Pulmonary artery endothelial cell (primary cell): ENCODE measurements at regions not wholly inside any gene's neighbourhood (a gene's known extent, or its start where the extent isn't known, plus 50 kb on each side); places are given as distances from the start of the nearest gene placed in this dataset.

Source experiments
- DNase-seq: peaks from one replicate; pipeline ENCODE4 v3.0.0-alpha.2; 2011; ENCODE audit warnings: low read depth, low spot score

- DNase-seq = no peak
These were observed 353.8 kb downstream of the AACS start for GRCh38 chr12:125418902-125419564.

GRCh38 chr12:125424909-125425308 lies 359.7 kb downstream of the AACS start:
- DNase-seq = no peak

DNA sequence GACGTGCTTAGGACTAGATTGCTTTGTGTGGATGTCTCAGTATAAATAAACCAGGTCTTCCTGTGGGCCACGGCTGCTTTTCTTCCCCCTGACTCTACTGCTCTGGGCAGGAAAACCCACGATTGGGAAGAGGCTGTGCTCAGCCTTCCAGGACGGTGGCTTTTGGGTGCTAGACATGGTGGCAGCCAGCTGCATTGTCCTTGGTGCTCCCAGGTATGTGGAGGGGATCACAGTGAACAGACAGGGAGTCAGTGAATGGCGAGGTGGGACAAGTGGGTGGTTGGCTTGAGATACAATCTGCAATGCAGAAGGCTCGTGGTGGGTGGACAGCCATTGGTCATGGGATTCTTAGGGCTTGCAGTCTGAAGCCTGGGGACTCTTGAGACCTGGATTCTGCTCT lies 366.3 kb downstream of the AACS start:
- DNase-seq = no peak

DNA sequence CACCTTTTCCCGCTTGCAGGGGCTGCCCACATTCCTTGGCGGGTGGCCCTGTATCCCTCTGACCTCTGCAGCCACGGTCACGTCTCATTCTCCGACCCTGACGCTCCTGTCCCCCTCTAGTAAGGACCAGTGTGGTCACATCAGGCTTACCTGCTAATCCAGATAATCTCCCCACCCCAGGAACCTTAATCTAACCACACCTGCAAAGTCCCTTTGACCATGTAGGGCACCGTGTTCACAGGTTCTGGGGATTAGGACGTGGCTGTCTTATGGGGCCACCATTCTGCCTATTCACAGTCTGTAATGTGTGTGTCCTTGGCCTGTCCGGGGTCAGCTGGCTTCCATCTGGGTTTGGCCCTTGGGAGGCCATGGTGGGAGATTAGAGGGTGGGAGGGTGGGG lies 368.9 kb downstream of the AACS start:
- no peak for DNase-seq

GRCh38 chr12:125434936-125435443 lies 369.8 kb downstream of the AACS start:
- no peak for DNase-seq

DNA sequence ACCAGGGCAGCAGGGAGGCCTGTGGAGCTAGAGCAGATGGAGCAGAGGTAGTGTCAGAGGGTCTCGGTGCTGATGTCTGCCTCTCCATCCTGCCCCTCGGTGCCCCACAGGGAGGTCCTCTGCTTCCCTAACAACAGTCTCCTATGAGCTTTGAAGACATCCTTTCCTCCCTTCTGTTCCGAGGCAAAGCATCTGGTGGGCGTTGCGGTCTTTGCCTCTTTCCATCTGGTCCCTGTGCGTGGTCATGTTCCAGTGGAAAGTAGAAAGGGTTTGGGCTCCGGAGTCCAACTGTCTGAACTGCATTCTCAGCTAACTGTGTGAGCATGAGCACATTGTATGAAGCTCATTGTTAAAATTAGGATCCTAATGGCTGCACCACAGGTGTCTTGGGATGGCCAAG lies 370.6 kb downstream of the AACS start:
- no peak for DNase-seq

GRCh38 chr12:125436686-125437085 lies 371.5 kb downstream of the AACS start:
- DNase-seq = no peak

- DNase-seq = no peak
These were observed 375.2 kb downstream of the AACS start for GRCh38 chr12:125440399-125440798.

DNA sequence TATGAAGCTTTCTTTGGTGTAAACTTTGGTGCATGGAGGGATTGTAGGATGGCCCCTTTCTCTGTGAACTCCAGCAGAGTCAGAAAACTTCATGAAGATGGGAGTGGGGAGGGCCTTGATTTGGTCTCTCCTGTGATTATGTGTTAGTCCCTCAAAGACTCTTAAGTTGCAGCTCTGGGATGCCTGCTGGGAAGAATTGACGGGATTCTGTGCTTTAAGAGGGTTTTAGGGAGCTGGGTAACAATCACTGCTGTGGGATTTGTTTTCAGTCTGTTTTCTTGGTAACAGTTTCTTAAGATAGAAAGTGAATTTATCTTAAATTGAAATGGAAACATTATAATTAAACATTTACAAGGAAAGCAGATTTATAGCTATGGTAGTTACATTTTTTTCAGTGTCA lies 378.1 kb downstream of the AACS start:
- no peak for DNase-seq

DNA sequence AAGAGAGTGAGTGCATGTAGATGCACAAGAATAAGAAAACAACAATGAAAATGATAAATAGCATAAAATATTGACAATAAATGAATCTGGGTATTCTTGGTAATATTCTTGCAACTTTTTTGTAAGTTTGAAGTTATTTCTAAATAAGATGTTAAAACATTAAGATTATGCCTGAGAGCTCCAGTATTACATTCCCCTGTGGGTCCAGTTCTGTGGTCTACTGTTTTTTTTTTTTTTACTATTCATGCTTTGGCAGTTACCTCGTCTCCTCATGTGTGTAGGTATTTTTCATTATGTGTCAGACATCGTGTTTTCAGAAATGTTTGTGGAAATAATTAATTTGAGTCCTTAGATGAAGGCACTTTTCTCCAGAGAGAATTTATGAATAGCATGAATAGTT lies 386.2 kb downstream of the AACS start:
- no peak for DNase-seq

- DNase-seq = no peak
These were observed 388.5 kb downstream of the AACS start for GRCh38 chr12:125453751-125454150.

- DNase-seq = no peak
These were observed 389.1 kb downstream of the AACS start for GRCh38 chr12:125454291-125454690.

DNA sequence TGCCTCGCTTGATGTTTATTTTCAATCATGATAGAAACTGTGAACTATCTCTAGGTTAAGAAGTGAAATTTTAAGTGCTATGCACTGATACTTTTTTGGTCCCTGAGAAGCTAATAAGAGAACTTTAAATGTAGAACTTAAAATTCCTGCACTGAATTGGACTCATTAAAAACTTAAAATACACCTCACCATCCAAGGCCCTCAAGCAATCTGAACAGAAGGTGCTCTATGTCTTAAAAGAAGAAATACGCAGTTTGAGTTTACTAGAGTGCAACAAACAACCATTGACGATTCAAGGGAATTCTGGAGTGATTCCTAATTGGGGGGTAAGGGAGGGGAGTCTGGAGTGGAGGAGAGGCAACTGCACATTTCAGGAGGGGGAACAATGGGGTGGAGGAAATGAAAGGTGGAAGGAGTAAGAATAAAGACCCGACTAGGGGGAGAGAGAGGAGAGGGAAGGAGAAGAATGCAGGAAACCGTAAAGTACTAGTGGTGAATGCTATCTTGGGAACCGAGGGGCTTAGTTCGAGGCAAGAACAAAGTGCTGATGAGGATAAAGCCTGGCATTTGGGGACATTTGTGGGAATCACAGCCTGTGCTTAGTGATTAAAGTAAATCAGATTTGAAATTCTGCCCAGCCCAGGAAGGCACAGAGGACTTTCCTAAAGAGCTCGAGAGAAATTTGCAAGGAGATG lies 389.7 kb downstream of the AACS start:
- no peak for DNase-seq

DNA sequence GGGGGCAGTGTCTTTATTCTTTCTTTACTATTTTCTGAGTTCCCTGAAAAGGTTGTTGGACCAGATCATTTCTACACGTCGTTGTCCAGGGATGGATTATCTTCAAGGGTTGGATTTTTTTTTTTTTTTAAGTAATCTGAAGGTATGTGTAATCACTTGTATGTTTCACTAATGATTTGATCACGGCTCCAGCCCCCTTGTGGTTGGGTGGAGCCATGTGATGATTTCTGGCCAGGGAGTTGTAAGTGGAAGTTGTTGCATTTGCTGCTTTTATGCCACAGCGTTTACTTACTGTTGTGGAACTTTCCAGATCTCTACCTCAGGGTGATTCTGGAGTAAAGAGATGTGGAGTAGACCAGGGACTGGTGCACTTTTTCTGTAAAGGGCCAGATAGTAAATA lies 390.3 kb downstream of the AACS start:
- DNase-seq = no peak

DNA sequence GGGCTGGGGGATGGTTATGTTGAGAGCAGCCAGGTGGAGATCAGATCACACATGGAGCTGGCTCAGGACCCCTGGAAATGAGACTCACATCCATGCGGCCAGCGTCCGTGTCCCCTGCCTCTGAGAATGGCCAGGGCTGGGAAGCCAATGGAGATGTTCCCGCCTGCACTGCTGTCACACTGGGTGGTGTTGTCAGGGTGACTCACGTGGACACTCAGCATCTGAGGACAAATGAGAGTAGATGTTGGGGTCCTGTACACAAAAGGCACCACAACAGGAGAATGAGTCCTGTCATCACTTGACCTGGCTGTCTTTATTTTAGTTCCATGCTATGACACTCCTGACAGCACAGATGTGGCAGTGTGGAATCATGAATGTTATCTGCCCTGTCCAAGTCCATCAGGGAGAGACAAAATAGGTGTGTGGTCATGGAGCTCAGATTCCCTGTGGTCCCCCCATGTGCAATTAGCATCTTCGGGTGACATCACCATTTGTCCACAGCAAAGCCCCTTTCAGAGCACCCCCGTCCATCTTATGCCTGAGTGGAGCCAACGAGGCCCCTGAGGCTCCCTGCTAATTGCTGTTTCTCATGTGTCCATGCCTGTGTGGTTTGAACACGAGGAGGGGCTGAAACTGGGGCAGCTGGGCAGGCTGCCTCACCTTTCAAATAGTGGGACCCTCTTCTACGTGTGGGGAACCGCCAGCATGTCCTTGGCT lies 393.5 kb downstream of the AACS start:
- no peak for DNase-seq

- DNase-seq = no peak
These were observed 396.6 kb downstream of the AACS start for GRCh38 chr12:125461831-125462230.

DNA sequence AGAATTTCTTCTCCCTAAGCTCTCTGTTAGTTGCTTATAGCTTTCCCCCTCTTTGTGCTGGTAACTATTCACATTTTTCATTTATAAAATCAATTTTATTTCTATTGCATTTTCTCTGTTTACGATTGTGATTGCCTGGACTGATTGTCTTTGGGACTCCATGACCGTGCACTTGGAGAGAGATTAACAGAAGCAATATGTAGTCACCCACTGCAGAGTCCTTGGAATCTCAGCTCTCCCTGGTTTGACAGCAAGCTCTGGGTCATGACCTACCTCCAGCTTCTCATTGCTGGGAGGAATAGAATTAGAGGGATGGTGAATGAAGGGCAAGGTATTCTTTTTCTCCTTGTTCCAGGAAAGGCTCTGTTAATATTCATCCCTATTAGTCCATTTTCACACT lies 398.2 kb downstream of the AACS start:
- no peak for DNase-seq

DNA sequence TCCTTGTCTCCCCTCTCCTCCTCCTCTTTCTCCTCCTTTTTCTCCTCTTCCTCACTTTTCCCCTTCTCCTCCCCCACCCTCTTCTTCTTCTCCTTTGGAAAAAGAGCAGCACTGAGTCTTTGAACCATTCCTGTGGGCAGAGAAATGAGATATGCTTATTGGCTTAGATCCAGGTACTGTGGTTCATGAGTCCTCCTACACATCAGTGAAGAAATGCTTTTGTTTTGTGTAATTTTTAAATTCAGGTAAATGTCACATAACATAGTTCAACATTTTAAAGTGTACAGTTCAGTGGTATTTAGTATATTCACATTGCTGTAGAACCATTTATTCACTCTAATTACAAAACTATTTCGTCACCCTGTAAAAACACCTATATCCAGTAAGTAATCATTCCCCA lies 402.1 kb downstream of the AACS start:
- no peak for DNase-seq

GRCh38 chr12:125469683-125470082 lies 404.4 kb downstream of the AACS start:
- DNase-seq = no peak

DNA sequence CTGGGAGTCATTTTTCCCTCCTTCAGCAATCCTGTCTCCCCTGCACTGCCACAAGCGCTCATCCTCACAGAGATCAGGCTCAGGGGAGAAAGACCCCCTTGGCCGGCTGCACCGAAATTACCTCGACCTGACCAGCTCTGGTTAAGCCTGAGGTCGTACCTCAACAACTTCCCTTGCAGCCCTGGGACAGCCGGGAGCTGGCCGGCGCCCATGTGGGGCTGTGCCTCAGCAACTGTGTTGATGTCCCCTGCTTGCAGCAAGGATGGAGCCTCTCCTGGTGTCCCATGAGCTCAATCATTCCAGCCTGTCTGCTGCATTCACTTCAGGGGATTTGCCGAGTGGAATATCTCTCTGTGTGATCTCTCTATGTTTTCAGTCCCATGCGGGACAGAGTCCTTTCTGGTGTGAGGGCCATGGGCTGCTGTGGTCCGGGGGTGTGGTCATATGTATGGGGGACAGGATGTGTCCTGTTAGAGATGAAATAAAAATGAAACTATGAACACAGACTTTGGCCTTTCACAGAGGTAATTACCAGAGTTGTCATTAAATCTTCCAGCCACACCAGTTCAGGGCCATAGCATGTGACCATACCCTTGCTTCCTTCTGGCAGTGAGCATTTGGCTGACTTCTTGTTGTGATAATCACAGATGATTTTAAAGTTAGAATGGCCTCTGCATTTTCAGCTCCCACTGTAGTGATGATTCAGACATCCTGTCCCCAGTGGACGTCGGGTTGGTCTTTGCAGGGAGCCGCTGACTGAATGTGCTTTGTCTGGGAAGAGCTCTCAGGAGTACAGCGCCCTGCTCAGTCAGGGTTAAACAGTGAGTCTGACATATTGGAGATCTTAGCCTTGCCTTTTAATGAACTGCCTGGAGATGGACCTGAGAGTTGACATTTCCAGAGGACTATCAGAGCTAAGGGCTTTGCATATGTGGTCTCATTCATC lies 405.9 kb downstream of the AACS start:
- no peak for DNase-seq

DNA sequence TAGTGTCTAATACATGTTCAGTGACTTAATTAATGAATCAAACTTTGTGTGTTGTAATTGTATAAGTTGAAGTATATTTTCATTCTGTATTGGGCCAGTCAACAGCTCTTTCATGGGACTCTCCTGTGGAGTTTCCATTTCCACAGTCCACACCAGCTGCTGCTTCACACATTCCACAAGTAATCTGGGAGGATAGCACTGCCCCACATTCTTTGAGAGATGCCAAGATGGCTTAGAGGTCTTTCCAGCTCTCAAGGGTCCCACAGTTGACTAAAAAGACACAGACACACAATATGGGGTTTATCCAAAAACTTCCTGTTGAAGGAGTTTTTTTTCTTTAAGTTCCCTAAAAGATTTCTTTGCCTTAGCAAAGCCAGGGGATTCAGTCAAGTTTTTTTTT lies 408.3 kb downstream of the AACS start:
- no peak for DNase-seq
